H9 (cell line): ENCODE measurements at regions not wholly inside any gene's neighbourhood (a gene's known extent, or its start where the extent isn't known, plus 50 kb on each side); places are given as distances from the start of the nearest gene placed in this dataset.

Experiments used
- DNase-seq: peaks from one replicate; pipeline ENCODE4 v3.0.0-alpha.2; 2017
- H2AFZ ChIP-seq: one replicate; pipeline ENCODE4 v1.6.1; 2013; ENCODE audit warnings: mild to moderate bottlenecking, low read length, control low read depth, moderate library complexity
- H2AK5ac ChIP-seq: 2 replicates; pipeline ENCODE4 v1.6.1; 2013; ENCODE audit warnings: low read length, control low read depth, mixed read lengths; ENCODE audit not compliant: insufficient read length
- H2BK120ac ChIP-seq: one replicate; pipeline ENCODE4 v1.6.1; 2013; ENCODE audit warnings: low read depth, mild to moderate bottlenecking, low read length, control low read depth, inconsistent platforms; ENCODE audit not compliant: poor library complexity, severe bottlenecking
- H2BK12ac ChIP-seq: 2 replicates; pipeline ENCODE4 v1.6.1; 2013; ENCODE audit warnings: low read length, control low read depth, mixed read lengths, low read depth; ENCODE audit not compliant: insufficient read length
- H2BK15ac ChIP-seq: 2 replicates; pipeline ENCODE4 v1.6.1; 2013; ENCODE audit warnings: low read depth, low read length, control low read depth
- H2BK20ac ChIP-seq: one replicate; pipeline ENCODE4 v1.6.1; 2013; ENCODE audit warnings: low read depth, mild to moderate bottlenecking, low read length, control low read depth, inconsistent platforms; ENCODE audit not compliant: poor library complexity, severe bottlenecking
- H2BK5ac ChIP-seq: 2 replicates; pipeline ENCODE4 v1.6.1; 2013; ENCODE audit warnings: low read length, control low read depth, mixed read lengths; ENCODE audit not compliant: insufficient read length
- H3K14ac ChIP-seq: 2 replicates; pipeline ENCODE4 v1.6.1; 2013; ENCODE audit warnings: low read length, control low read depth; ENCODE audit not compliant: insufficient read depth
- H3K18ac ChIP-seq: 2 replicates; pipeline ENCODE4 v1.6.1; 2013; ENCODE audit warnings: low read depth, mild to moderate bottlenecking, mixed read lengths, low read length, control low read depth; ENCODE audit not compliant: insufficient read length
- H3K23ac ChIP-seq: 2 replicates; pipeline ENCODE4 v1.6.1; 2013; ENCODE audit warnings: low read length, control low read depth, mixed read lengths, low read depth; ENCODE audit not compliant: insufficient read length
- H3K23me2 ChIP-seq: 2 replicates; pipeline ENCODE4 v1.6.1; 2013; ENCODE audit warnings: low read depth, mild to moderate bottlenecking, mixed read lengths, low read length, control low read depth; ENCODE audit not compliant: insufficient read length, poor library complexity, severe bottlenecking
- H3K27ac ChIP-seq: 2 replicates; pipeline ENCODE4 v1.5.1; 2013; ENCODE audit warnings: low read length, control low read depth, mixed read lengths, low read depth; ENCODE audit not compliant: insufficient read length
- H3K27me3 ChIP-seq: 2 replicates; pipeline ENCODE4 v1.6.1; 2013; ENCODE audit warnings: low read length, control low read depth, inconsistent platforms; ENCODE audit not compliant: insufficient read depth
- H3K4ac ChIP-seq: 2 replicates; pipeline ENCODE4 v1.6.1; 2013; ENCODE audit warnings: low read depth, mild to moderate bottlenecking, control low read depth, inconsistent platforms, low read length, moderate library complexity
- H3K4me1 ChIP-seq: 2 replicates; pipeline ENCODE4 v1.6.1; 2013; ENCODE audit warnings: low read length, control low read depth, inconsistent platforms; ENCODE audit not compliant: insufficient read depth
- H3K4me2 ChIP-seq: 2 replicates; pipeline ENCODE4 v1.6.1; 2013; ENCODE audit warnings: low read length, control low read depth, mixed read lengths; ENCODE audit not compliant: insufficient read length, insufficient read depth
- H3K56ac ChIP-seq: 2 replicates; pipeline ENCODE4 v1.6.1; 2013; ENCODE audit warnings: low read depth, mild to moderate bottlenecking, mixed read lengths, low read length, control low read depth; ENCODE audit not compliant: insufficient read length
- H3K79me1 ChIP-seq: 2 replicates; pipeline ENCODE4 v1.6.1; 2013; ENCODE audit warnings: low read depth, mild to moderate bottlenecking, moderate library complexity, low read length, control low read depth, inconsistent platforms; ENCODE audit not compliant: insufficient read depth, poor library complexity, severe bottlenecking
- H3K79me2 ChIP-seq: 2 replicates; pipeline ENCODE4 v1.6.1; 2013; ENCODE audit warnings: low read length, control low read depth, inconsistent platforms; ENCODE audit not compliant: insufficient read depth
- H3K9ac ChIP-seq: 2 replicates; pipeline ENCODE4 v1.6.1; 2013; ENCODE audit warnings: low read length, control low read depth, mixed read lengths; ENCODE audit not compliant: insufficient read length; ENCODE audit errors: extremely low read depth
- H3K9me3 ChIP-seq: one replicate; pipeline ENCODE4 v1.6.1; 2013; ENCODE audit warnings: low read depth, low read length, inconsistent platforms; ENCODE audit not compliant: control insufficient read depth
- H3T11ph ChIP-seq: one replicate; pipeline ENCODE4 v1.6.1; 2013; ENCODE audit warnings: mild to moderate bottlenecking, low read length, control low read depth, inconsistent platforms
- H4K20me1 ChIP-seq: one replicate; pipeline ENCODE4 v1.6.1; 2013; ENCODE audit not compliant: control insufficient read depth, insufficient read length, insufficient read depth
- H4K5ac ChIP-seq: 2 replicates; pipeline ENCODE4 v1.6.1; 2013; ENCODE audit warnings: low read depth, mild to moderate bottlenecking, mixed read lengths, low read length, control low read depth; ENCODE audit not compliant: insufficient read length
- H4K8ac ChIP-seq: replicated peaks from 2 replicates; pipeline ENCODE4 v1.6.1; 2013; ENCODE audit warnings: low read length, control low read depth, mixed read lengths, low read depth; ENCODE audit not compliant: insufficient read length
- H4K91ac ChIP-seq: 2 replicates; pipeline ENCODE4 v1.6.1; 2013; ENCODE audit warnings: low read depth, mild to moderate bottlenecking, moderate library complexity, mixed read lengths, low read length, control low read depth; ENCODE audit not compliant: insufficient read length
- H3K27ac Mint-ChIP-seq, 3 experiments: 2 replicates in 2 of 3; 3 replicates in 1 of 3; pipeline ENCODE4 v1.8.0; 2020 to 2021; ENCODE audit warnings: mixed read lengths in 3 of 3, mild to moderate bottlenecking in 1 of 3, moderate library complexity in 1 of 3
- H3K27me3 Mint-ChIP-seq: 2 replicates; pipeline ENCODE4 v1.8.0; 2021; ENCODE audit warnings: low read depth, mild to moderate bottlenecking, moderate library complexity, mixed read lengths
- H3K36me3 Mint-ChIP-seq, 3 experiments: 2 replicates in 2 of 3; 3 replicates in 1 of 3; pipeline ENCODE4 v1.8.0; 2020 to 2021; ENCODE audit warnings: low read depth in 3 of 3, mixed read lengths in 3 of 3; ENCODE audit not compliant: insufficient read depth in 1 of 3
- H3K4me1 Mint-ChIP-seq, 2 experiments: 2 replicates each; pipeline ENCODE4 v1.8.0; 2020; ENCODE audit warnings: mixed read lengths in 2 of 2
- H3K4me3 Mint-ChIP-seq, 2 experiments: 2 replicates in 1 of 2; 3 replicates in 1 of 2; pipeline ENCODE4 v1.8.0; 2020 to 2021; ENCODE audit warnings: mild to moderate bottlenecking in 2 of 2, mixed read lengths in 2 of 2, moderate library complexity in 1 of 2
- H3K9me3 Mint-ChIP-seq, 2 experiments: 2 replicates in 1 of 2; 3 replicates in 1 of 2; pipeline ENCODE4 v1.8.0; 2020; ENCODE audit warnings: mild to moderate bottlenecking in 2 of 2, mixed read lengths in 2 of 2, moderate library complexity in 1 of 2
- WGBS: extraction: QIAGEN DNeasy Blood & Tissue Kit; methylation state at CpG from one replicate; pipeline ENCODE4 v1.1.7; 2013; ENCODE audit warnings: missing lambda C conversion rate, low lambda C conversion rate, mixed read lengths; ENCODE audit not compliant: insufficient read length; ENCODE audit errors: extremely low coverage; 5-methylcytosine and 5-hydroxymethylcytosine counted together
- TF ChIP-seq, protein P1 (sequence below): fragments of 200-600 bp; sonication (generic); conservative IDR thresholded peaks from 3 replicates; pipeline ENCODE4 v1.8.0; 2021; ENCODE audit warnings: antibody characterized with exemption, mild to moderate bottlenecking

DNA sequence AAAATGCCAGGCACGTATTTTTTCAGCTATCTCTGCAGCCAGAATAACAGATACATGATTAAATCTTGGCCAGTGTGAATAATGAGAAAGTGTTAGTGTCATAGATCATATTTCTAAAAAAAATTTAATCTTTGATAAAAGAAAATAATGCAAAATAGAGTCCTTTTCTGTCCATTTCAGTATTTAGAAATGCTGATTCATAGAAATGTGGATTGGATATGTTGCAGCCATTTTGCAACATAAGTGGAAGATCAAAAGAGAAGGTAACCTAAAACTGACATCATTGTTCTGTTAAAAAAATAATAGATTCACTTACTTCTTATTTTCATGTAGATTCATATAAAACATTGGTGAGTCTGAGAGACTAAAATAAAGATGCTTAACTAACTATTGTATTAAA lies 1010.3 kb downstream of the LRFN5 start:
- TF ChIP-seq, protein P1, sequence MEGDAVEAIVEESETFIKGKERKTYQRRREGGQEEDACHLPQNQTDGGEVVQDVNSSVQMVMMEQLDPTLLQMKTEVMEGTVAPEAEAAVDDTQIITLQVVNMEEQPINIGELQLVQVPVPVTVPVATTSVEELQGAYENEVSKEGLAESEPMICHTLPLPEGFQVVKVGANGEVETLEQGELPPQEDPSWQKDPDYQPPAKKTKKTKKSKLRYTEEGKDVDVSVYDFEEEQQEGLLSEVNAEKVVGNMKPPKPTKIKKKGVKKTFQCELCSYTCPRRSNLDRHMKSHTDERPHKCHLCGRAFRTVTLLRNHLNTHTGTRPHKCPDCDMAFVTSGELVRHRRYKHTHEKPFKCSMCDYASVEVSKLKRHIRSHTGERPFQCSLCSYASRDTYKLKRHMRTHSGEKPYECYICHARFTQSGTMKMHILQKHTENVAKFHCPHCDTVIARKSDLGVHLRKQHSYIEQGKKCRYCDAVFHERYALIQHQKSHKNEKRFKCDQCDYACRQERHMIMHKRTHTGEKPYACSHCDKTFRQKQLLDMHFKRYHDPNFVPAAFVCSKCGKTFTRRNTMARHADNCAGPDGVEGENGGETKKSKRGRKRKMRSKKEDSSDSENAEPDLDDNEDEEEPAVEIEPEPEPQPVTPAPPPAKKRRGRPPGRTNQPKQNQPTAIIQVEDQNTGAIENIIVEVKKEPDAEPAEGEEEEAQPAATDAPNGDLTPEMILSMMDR, result no peak
- H4K20me1 ChIP-seq, result no peaks in the 10 kb centered on the region
- Mint-ChIP-seq H3K27ac (no peak overlapping the region), H3K27me3 (no peaks in the 10 kb centered on the region), H3K4me1 (no peaks in the 10 kb centered on the region), H3K4me3 (no peak overlapping the region), H3K36me3 (no peaks in the 10 kb centered on the region), H3K9me3 (no peaks in the 10 kb centered on the region)
- H2AFZ ChIP-seq, result no peak overlapping the region
- no peak overlapping the region for H3K27ac ChIP-seq
- no peak for DNase-seq
- H2BK12ac ChIP-seq, result no peak overlapping the region
- no peaks in the 10 kb centered on the region for H3K79me1 ChIP-seq
- no peaks in the 10 kb centered on the region for H3K4me1 ChIP-seq
- H3K23ac ChIP-seq, result no peak overlapping the region
- no peaks in the 10 kb centered on the region for H3K79me2 ChIP-seq
- no peak overlapping the region for H3K4me2 ChIP-seq
- no peak overlapping the region for H4K5ac ChIP-seq
- no peaks in the 10 kb centered on the region for H3K27me3 ChIP-seq
- H4K8ac ChIP-seq, result no peak overlapping the region
- H3K23me2 ChIP-seq, result no peaks in the 10 kb centered on the region
- no peak overlapping the region for H3K14ac ChIP-seq
- no peaks in the 10 kb centered on the region for H3K9me3 ChIP-seq
- no peak overlapping the region for H3K56ac ChIP-seq
- no peak overlapping the region for H3K4ac ChIP-seq
- no peak overlapping the region for H3T11ph ChIP-seq
- WGBS, result no CpG with 5 or more reads among the region's 1 CpG
- H4K91ac ChIP-seq, result no peak overlapping the region
- no peak overlapping the region for H2AK5ac ChIP-seq
- no peak overlapping the region for H2BK15ac ChIP-seq
- no peak overlapping the region for H3K9ac ChIP-seq
- no peak overlapping the region for H3K18ac ChIP-seq
- H2BK20ac ChIP-seq, result no peak overlapping the region
- no peak overlapping the region for H2BK120ac ChIP-seq
- no peak overlapping the region for H2BK5ac ChIP-seq
